Brain microvascular endothelial cell (primary cell): ENCODE measurements at regions not wholly inside any gene's neighbourhood (a gene's known extent, or its start where the extent isn't known, plus 50 kb on each side); places are given as distances from the start of the nearest gene placed in this dataset.
A peak's percentile ranks its signal among the peaks of the same experiment; 100 is the strongest.

Experiments
- DNase-seq: peaks from one replicate; pipeline ENCODE4 v3.0.0-alpha.2; 2020
- H3K27ac ChIP-seq: fragments of 250-450 bp; sonication (Bioruptor Pico); 2 replicates; pipeline ENCODE4 v1.5.1; 2020; ENCODE audit warnings: mild to moderate bottlenecking, moderate library complexity
- H3K27me3 ChIP-seq: fragments of 250-450 bp; sonication (Bioruptor Pico); replicated peaks from 2 replicates; pipeline ENCODE4 v1.5.1; 2020; ENCODE audit warnings: mild to moderate bottlenecking
- H3K36me3 ChIP-seq: fragments of 250-450 bp; sonication (Bioruptor Pico); replicated peaks from 2 replicates; pipeline ENCODE4 v1.5.1; 2020; ENCODE audit warnings: mild to moderate bottlenecking
- H3K4me3 ChIP-seq: 2 replicates; pipeline ENCODE4 v1.5.1; 2011; ENCODE audit warnings: low read depth, mild to moderate bottlenecking, control low read depth, low read length, moderate library complexity
- in situ Hi-C: cut with HindIII; loops from 2 replicates; pipeline ENCODE4 v1.10.0; 2017; ENCODE audit warnings: low sequenced_read_pairs, low pct_ligation_motif_present
- TF ChIP-seq, protein P1 (sequence below): IDR thresholded peaks from 2 replicates; pipeline ENCODE4 v1.5.1; 2011; ENCODE audit warnings: low read depth, mild to moderate bottlenecking, moderate library complexity, low read length, control low read depth, inconsistent platforms; ENCODE audit errors: missing control alignments

DNA sequence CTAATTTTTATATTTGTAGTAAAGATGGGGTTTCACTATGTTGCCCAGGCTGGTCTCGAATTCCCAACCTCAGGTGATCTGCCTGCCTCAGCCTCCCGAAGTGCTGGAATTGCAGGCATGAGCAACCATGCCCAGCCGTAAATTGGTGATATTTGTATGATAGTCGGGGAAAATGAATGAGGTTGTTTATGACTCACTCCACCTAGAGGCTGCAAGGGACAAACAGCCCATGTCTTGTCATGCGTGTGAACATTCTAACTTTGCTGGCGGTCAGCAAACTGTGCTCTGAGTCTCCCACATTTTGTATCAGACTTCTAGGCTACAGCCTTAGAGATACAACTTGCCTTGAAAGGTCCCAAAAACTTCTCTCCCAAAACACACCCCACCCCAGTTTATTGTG, 133.5 kb upstream of the DTNA start:
- Histone ChIP-seq H3K27me3 (no peaks in the 10 kb centered on the region), H3K4me3 (no peak overlapping the region), H3K27ac (no peak overlapping the region), H3K36me3 (no peaks in the 10 kb centered on the region)
- TF ChIP-seq, protein P1, sequence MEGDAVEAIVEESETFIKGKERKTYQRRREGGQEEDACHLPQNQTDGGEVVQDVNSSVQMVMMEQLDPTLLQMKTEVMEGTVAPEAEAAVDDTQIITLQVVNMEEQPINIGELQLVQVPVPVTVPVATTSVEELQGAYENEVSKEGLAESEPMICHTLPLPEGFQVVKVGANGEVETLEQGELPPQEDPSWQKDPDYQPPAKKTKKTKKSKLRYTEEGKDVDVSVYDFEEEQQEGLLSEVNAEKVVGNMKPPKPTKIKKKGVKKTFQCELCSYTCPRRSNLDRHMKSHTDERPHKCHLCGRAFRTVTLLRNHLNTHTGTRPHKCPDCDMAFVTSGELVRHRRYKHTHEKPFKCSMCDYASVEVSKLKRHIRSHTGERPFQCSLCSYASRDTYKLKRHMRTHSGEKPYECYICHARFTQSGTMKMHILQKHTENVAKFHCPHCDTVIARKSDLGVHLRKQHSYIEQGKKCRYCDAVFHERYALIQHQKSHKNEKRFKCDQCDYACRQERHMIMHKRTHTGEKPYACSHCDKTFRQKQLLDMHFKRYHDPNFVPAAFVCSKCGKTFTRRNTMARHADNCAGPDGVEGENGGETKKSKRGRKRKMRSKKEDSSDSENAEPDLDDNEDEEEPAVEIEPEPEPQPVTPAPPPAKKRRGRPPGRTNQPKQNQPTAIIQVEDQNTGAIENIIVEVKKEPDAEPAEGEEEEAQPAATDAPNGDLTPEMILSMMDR = no peak
- in situ Hi-C loops = no loop called here
- DNase-seq = no peak

DNA sequence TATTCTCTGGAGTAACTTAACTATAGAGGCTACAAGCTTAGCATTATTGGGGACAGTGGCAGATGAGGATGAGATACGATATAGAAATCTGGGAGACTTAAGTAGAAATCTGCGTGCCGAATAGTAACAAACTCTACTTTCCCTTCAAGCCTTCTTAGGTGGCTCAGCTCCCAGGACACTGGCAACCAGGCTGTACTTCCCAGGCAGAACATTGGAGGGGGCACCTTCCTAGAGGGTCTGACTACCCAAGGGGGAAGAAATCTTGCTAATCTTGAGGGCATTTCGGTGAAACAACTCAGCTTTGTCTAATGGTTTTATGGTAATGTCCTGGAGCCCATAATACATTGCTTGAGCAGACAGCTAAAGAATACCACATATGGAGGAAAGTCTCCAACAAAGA, 126.2 kb upstream of the DTNA start:
- Histone ChIP-seq H3K27ac (no peak overlapping the region), H3K4me3 (no peak overlapping the region), H3K36me3 (no peaks in the 10 kb centered on the region), H3K27me3 (no peaks in the 10 kb centered on the region)
- in situ Hi-C loops = no loop called here
- TF ChIP-seq, protein P1 = no peak
- no peak for DNase-seq

DNA sequence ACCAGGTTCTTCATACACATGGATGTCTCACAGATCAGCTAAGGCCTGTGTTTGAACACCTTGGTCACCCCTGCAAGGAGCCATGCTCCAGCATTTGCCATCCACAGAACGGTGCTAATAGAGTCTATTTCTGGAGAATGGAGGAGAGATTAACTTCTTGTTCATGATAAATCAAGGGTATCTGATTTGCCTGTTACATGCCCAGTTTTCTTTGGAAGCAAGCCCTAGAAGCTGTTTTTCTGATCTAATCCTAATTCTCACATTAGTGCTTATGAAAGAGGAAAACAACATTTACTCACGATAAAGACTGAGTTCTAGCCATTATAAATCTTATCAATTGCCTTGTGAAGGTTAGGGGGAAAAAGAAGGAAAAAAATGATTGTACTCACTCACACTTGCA, 119.6 kb upstream of the DTNA start:
- no peak overlapping the region for H3K27ac ChIP-seq
- H3K4me3 ChIP-seq = no peak overlapping the region
- TF ChIP-seq, protein P1 = no peak
- H3K27me3 ChIP-seq = no peaks in the 10 kb centered on the region
- no peak for DNase-seq
- in situ Hi-C loops = no loop called here
- no peaks in the 10 kb centered on the region for H3K36me3 ChIP-seq

DNA sequence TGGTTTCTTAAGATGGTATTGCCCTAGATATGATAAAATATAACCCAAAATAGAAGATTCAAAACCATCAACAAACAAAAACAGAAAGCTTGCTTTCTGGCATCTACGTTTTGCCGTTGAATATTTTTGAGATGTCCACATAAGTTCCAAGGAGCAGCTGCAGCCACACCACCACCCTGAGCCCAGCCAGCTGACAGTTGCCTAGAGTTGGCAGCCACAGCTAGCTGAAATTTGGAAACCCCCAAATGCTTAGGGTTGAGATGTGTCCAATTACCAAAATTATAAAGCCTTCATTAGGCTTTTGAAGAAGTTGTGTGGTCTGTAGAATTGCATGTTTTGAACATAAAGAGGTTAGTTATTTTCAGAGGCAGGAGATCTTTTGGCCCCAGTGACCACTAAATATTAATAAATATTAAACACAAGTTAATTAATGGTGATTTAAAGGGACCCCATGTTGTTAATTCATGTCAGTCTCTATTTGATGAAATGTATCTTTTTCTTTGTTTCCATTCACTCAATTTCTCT, 118.1 kb upstream of the DTNA start:
- in situ Hi-C loops = no loop called here
- TF ChIP-seq, protein P1 = no peak
- Histone ChIP-seq H3K27me3 (no peaks in the 10 kb centered on the region), H3K36me3 (no peaks in the 10 kb centered on the region), H3K27ac (no peak overlapping the region), H3K4me3 (no peak overlapping the region)
- no peak for DNase-seq

DNA sequence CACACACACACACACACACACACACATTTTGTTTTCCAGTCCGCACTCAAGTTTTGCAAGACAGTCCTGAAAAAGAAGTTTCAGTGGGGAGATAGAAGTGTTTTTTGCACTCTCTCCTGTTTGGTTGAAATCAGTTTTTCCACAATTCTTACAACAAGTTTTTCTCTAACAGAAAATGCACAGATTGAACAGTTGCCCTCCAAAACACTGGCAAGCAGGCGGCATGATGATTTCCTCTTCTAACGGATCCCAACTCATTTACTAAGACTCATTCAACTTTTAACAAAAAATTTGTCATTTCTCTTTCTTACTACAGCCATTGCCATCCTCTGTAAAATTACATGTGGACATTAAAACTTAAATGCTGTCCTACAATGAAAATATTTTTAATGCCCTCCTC, 117.6 kb upstream of the DTNA start:
- Histone ChIP-seq H3K27me3 (no peaks in the 10 kb centered on the region), H3K27ac (no peak overlapping the region), H3K4me3 (peak overlapping the region; percentile 59), H3K36me3 (no peaks in the 10 kb centered on the region)
- TF ChIP-seq, protein P1 = no peak
- no peak for DNase-seq
- in situ Hi-C loops = no loop called here

DNA sequence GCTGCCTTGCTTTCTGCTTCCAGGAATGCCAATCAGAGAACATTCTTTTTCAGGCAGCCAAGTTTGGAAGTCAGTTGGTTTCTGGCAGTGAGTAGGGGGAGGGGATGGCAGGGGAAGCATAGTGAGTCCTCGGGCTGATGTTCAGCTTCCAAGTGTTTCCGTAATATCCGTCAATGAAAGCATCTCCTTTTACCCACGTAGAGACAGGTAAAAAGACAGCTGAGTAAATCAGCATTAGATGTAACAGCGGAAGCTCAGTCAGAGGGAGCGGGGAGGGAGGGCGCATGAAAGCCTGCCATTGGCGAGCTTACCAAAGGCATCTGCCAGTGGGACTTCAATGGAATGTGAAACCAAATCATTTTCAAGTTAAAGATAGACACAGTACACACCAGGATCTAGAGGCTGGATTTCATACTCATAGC, 117.1 kb upstream of the DTNA start:
- peak; percentile 59 for DNase-seq
- Histone ChIP-seq H3K36me3 (no peaks in the 10 kb centered on the region), H3K4me3 (peak overlapping the region; percentile 59), H3K27ac (no peak overlapping the region), H3K27me3 (no peaks in the 10 kb centered on the region)
- in situ Hi-C loops = no loop called here
- TF ChIP-seq, protein P1 = no peak
